ENCODE measurements at regions not wholly inside any gene's neighbourhood (a gene's known extent, or its start where the extent isn't known, plus 50 kb on each side); places are given as distances from the start of the nearest gene placed in this dataset.

GRCh38 chr3:72092778-72093177 is 307.8 kb upstream of the PROK2 start:
- H3K4ac ChIP-seq (ENCODE audit: low read depth, low read length) = no peak overlapping the region
- H3K79me2 ChIP-seq (ENCODE audit: insufficient read depth, low read length) = no peaks in the 10 kb centered on the region
- H3K18ac ChIP-seq (ENCODE audit: insufficient read length, low read depth, low read length) = no peak overlapping the region
- no peak overlapping the region for H2BK15ac ChIP-seq (ENCODE audit: low read depth, low read length)
- H3K79me1 ChIP-seq (ENCODE audit: insufficient read depth, low read depth, low read length, poor library complexity, severe bottlenecking) = no peaks in the 10 kb centered on the region
- no peak overlapping the region for H4K5ac ChIP-seq (ENCODE audit: insufficient read length, low read depth, low read length)
- WGBS (ENCODE audit: extremely low coverage, insufficient read length, low lambda C conversion rate) = no CpG with 5 or more reads among the region's 7 CpGs
- H3K27ac ChIP-seq (ENCODE audit: insufficient read length, low read depth, low read length) = no peak overlapping the region
- no peak overlapping the region for H3K27ac Mint-ChIP-seq
- peak; percentile 24; the same call in 1 of the 3 replicates for TF ChIP-seq CTCF (conservative IDR thresholded peaks at IDR 0.05)
- no peaks in the 10 kb centered on the region for H4K20me1 ChIP-seq (ENCODE audit: control insufficient read depth, insufficient read depth, insufficient read length)
- no peak overlapping the region for H2BK20ac ChIP-seq (ENCODE audit: low read depth, low read length, poor library complexity, severe bottlenecking)
- H3K23ac ChIP-seq (ENCODE audit: insufficient read length, low read depth, low read length) = no peak overlapping the region
- no peaks in the 10 kb centered on the region for H3K27me3 ChIP-seq (ENCODE audit: insufficient read depth, low read length)
- H4K8ac ChIP-seq (replicated peaks; ENCODE audit: insufficient read length, low read depth, low read length) = no peak overlapping the region
- H3K4me1 Mint-ChIP-seq = peaks cover 3 to 8% of the 10 kb centered on the region in 2 experiments; a peak in 3 of 4 replicates
- H3K36me3 Mint-ChIP-seq (ENCODE audit: insufficient read depth in 1 of 3, low read depth in 3 of 3) = no peaks in the 10 kb centered on the region
- H3K4me2 ChIP-seq (ENCODE audit: insufficient read depth, insufficient read length, low read length) = no peak overlapping the region
- H2BK120ac ChIP-seq (ENCODE audit: low read depth, low read length, poor library complexity, severe bottlenecking) = no peak overlapping the region
- no peak overlapping the region for H3T11ph ChIP-seq (ENCODE audit: low read length)
- H3K23me2 ChIP-seq (ENCODE audit: insufficient read length, low read depth, low read length, poor library complexity, severe bottlenecking) = no peaks in the 10 kb centered on the region
- H3K9me3 Mint-ChIP-seq = no peaks in the 10 kb centered on the region
- H3K4me3 Mint-ChIP-seq = no peak overlapping the region
- H2BK5ac ChIP-seq (ENCODE audit: insufficient read length, low read length) = no peak overlapping the region
- no peak overlapping the region for H2BK12ac ChIP-seq (ENCODE audit: insufficient read length, low read depth, low read length)
- no peak overlapping the region for H3K9ac ChIP-seq (ENCODE audit: extremely low read depth, insufficient read length, low read length)
- no peak overlapping the region for H3K56ac ChIP-seq (ENCODE audit: insufficient read length, low read depth, low read length)
- H4K91ac ChIP-seq (ENCODE audit: insufficient read length, low read depth, low read length) = no peak overlapping the region
- no peak overlapping the region for H2AK5ac ChIP-seq (ENCODE audit: insufficient read length, low read length)
- no peaks in the 10 kb centered on the region for H3K9me3 ChIP-seq (ENCODE audit: control insufficient read depth, low read depth, low read length)
- H3K27me3 Mint-ChIP-seq (ENCODE audit: low read depth) = peaks cover 3% of the 10 kb centered on the region; the same call in 1 of the 2 replicates
- H2AFZ ChIP-seq (ENCODE audit: low read length) = no peak overlapping the region
- no peak overlapping the region for H3K14ac ChIP-seq (ENCODE audit: insufficient read depth, low read length)
- H3K4me1 ChIP-seq (ENCODE audit: insufficient read depth, low read length) = no peaks in the 10 kb centered on the region
- no peak for DNase-seq

All from H9 (cell line).